HuH-7 (cell line): ENCODE measurements at regions not wholly inside any gene's neighbourhood (a gene's known extent, or its start where the extent isn't known, plus 50 kb on each side); places are given as distances from the start of the nearest gene placed in this dataset.

Source experiments
- DNase-seq: peaks from one replicate; pipeline ENCODE4 v3.0.0; 2011; ENCODE audit warnings: low spot score

DNA sequence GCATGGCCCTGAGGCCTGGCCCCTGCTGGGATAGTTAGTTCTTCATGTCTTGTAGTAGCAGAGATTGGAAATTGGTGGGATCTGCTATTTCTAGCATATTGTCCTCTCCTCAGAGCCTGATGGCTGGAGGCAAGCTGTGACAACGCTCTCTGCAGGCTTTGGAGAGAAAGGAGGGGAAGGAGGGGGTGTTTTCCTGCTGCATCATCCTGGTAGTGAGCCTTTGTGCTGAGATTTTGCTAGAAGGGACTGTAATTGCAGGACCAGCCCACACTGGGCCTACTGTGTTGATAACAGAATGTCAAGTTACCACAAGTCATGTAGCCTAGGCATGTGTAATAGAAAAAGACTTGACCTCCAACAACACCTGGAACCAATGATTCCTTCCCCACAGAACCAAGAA, 351.0 kb downstream of the SIPA1L2 start:
- no peak for DNase-seq

DNA sequence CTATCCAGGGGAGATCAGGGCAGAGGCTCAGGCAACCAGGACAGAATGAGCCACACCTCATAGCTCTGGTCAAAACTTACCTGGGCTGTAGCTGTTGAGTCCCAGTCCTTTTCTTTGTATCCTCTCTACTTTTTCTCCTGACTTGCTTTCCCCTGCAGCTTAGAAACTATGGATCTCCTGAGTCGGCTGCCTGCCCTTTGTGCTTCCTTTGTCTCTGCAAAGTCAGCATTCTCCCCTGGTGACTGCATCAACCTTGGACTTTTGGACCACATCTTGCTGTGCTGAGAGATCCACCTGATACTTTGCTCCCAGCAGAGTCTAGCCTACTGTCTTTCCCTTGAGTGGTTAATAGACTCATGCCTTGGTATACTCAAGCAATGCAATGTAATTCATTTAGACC, 353.3 kb downstream of the SIPA1L2 start:
- no peak for DNase-seq

DNA sequence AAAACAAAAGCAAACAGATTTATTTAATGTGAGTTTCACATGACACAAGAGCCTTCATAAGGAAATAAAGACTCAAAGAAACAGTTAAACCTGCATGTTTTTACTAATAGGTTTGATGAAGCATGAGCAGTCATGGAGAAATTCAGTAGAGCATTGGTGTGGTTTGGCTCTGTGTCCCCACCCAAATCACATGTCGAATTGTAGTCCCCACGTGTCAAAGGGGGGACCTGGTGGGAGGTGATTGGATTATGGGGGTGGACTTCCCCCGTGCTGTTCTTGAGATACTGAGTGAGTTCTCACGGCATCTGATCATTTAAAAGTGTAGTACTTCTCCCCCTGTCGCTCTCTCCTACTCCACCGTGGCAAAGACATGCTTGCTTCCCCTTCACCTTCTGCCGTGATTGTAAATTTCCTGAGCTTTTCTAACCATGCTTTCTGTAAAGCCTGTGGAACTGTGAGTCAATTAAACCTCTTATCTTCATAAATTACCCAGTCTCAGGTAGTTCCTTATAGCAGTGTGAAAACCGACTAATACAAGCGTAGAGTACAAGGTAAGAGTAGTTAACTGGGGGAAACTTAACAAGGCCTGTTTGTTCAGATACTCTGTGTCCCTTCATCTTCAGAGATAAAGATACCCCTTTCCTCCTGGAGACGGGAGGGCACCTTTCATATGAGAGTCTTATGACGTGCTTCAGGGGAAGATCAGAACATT, 354.8 kb downstream of the SIPA1L2 start:
- DNase-seq: no peak

DNA sequence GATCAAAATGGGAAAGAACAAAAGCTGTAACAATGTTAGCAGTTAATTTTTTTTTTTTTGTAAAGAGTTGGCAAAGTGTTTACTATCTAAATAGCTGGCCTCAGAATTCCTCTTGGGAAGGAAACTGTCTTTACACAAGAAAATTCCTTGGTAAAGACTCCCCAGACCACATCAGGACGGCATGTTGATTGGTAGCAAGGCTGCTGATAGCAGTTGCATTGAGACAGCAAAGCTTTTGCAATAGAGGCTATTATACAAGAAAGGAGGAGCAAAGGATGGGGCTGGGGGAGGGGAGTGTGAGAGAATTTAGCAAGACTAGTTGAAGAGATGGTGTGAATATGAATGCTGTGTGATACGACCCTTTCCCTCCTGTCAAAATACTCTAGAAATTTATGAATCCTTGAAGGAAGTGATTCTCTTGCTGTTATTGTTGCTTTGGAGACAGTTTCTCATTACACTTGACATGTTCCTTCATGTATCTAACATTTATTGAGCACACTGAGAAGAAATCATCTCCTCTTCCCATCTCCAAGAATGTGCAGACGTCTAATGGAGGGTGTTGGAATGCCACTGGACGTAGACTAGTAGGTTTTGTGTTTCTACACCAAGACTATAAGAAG, 355.6 kb downstream of the SIPA1L2 start:
- DNase-seq: no peak

DNA sequence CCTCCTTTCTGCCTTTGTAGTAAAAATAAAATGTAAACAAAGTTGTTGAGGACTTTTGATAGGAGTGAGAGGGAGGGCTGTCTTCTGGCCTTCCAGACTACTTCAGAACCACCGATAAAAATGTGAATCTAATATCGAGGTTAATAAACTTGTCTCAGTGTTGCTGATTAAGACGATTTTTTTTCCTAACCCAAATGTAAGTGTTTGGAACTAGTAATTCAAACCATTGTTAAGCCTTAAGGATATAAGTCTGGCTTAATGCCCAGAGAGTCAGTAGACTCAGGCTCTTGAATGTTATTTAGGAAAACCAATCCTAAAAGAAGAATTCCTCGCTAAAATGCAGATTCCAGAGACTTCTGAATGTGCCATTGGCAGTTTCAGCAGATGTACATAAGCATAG, 356.9 kb downstream of the SIPA1L2 start:
- no peak for DNase-seq

DNA sequence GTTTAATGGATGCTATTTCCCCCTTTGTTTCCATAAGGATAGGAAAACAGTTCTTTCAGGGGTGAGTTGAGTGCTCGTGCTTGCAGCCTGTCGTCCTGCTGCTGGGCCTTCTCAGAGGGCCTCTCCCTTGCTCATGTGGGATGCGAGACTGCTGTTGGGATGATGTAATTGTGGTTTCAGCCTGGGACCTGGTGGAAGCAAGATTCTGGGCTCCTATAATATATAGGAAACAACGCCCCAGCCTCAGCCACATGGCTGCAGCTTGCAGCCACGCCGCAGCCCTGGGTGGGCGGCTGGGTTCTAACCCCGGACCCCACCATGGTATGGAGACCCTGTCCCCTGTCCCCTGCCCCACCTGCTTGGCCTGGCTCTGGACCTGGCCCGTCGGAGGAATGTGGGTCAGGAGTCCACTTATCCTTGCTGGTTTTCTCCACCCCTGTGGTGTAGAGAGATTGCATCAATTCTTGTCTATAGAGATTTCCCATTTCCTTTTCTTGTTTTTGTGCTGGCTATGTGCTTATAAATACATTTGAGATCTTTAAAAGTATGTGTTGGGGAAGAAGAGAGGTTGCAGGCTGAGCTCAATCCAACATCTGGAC, 357.8 kb downstream of the SIPA1L2 start:
- no peak for DNase-seq

DNA sequence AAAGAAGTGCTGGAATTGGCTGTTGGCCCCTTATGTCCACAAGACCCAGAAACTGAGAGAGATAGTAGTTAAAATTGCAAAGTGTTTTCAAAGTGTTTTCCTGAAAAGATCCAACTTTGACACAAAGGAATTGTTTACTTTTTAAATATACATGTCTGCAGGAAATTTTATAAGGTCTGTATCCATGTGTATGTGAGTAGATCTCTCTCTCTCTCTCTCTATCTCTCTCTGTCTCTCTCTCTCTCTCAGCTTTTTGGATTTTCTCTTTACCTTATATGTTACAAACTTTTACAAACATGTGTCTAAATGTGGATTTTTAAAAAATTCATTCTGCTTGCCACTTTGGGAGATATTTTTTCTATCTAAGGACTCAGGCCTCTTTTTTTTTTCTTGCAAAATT, 358.6 kb downstream of the SIPA1L2 start:
- no peak for DNase-seq

- DNase-seq: no peak
These were observed 359.9 kb downstream of the SIPA1L2 start for GRCh38 chr1:232269988-232270387.

DNA sequence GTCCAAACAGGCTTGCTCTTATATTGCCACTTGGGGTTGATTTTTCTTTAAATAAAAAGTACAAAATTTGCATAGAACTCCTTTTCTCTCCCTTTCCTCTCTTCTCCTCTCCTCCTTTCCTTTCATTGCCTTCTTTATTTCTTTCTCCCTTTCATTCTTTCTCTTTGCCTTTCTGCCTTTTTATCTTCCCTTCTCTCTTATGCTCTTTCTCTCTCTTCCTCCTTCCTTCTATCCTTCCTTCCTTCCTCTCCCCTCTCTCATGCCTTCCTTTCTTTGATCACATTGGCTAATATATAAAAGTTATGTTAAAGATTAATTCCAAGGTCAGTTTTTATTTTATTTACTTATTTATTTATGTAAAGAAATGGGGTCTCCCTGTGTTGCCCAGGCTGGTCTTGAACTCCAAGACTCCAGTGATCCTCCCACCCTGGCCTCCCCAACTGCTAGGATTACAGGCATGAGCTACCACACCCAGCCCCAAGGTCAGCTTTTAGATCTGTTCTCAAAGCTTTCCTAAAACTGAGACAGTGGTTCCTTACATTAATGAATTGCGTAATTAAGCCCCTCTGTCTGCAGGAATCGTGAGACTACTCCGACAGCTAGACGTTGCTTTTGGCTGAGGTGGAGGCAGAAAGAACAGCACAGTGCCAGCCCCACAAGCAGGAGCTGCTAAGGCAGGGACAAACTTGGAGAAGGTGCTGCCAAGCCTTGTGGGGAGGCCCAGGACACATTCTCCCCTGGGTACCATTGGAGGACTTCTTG, 361.9 kb downstream of the SIPA1L2 start:
- DNase-seq: no peak

- DNase-seq: peak; percentile 17
These were observed 362.7 kb downstream of the SIPA1L2 start for GRCh38 chr1:232267092-232267836.

- no peak for DNase-seq
These were observed 366.5 kb downstream of the SIPA1L2 start for GRCh38 chr1:232263452-232263851.

DNA sequence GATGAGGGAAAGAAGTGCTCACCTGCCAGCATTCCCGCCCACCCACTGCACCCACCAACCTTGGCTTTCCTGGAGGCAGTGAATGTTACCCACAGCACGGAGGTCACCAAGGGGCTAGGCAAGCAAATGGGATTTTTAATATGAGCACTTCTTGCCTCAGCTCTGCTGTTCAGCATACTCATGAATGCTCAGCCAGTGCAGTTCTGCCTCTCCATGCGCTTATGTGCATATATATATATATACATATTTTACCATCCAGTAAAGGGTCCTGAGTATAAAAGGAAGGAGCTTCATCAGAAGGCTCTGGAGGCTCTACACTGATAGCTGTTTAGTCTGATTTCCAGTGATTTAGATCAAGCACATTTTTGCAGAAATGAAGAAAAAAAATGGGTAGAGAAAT, 366.9 kb downstream of the SIPA1L2 start:
- no peak for DNase-seq

- no peak for DNase-seq
These were observed 369.1 kb downstream of the SIPA1L2 start for GRCh38 chr1:232260861-232261260.

DNA sequence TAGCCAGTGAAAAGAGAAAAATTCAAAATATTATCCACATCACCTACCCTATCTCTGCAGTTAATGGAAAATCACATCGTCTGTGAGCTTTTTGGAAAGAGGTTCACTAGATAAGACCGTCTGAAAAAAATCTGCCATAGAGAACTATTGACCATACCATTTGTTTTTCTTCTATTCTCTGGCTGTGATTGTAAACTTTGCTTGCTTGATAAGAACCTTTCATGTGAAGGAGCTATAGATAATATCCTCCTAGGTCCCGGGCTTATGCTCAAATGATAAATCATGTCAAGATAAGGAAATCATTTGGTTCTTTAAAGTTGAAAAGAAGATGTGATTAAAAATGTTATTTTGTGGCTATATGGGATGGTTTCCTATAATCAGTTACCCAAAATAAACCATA, 369.9 kb downstream of the SIPA1L2 start:
- no peak for DNase-seq

GRCh38 chr1:232259333-232259732, 370.6 kb downstream of the SIPA1L2 start:
- DNase-seq: no peak

GRCh38 chr1:232252546-232253118, 377.3 kb downstream of the SIPA1L2 start:
- DNase-seq: no peak

DNA sequence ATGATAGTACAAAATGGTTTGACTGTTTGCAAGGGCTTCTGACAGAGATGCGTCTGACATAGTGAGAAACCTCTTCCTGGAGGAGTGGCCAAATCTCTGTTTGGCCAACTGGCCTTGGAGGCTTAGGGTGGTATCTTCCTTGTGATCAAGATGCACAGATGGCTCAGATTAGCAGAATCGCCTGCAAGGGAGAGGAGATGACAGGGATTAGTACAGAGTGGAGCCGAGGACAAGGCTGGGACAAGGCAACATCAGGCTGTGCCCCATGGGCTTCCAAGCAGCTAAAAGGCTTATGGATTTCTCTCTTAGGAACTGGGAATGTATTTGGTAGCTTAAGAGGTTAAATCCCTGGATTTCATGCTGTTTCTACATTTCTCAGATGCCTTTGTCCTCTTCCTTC, 379.1 kb downstream of the SIPA1L2 start:
- DNase-seq: no peak

DNA sequence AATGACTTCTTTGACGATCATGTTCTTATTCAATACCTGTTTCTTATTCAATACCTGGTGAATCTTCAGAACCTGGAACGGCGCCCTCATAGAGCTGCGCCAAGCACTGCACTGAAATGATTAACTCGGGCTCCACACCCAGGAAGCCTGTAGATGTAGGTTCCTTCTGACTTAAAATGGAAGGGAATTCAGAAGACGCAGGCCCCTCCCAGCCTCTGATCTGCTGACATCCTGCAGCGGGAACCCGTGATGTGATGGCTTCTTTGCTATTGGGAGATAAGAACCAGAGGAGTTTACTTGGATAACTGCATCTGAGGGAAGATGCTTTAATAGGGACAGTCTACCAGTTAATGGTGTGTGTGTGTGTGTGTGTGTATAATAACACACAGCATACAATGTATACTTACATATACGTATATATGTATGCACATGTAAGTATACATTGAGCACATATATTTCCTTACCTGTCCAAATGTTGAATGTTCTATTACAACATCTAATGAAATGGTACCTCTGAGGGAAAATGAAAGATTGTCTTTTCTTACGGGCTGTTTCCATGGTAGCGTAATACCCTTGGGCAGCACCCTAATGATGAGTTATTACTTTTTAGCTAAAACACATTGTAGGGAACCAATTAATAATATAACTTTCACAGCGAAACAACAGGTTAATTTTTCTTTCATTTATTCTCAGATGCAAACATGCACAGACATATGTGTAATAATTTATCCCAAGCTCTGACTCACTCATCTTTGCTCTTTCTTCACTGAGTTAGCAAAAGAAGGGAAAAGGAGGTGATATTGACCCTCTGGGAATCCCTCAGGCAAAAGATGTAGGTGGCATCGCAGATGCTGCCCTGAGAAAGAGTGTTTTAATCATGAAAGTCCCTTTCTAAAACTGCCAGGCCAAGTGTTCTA, 379.8 kb downstream of the SIPA1L2 start:
- DNase-seq: no peak

GRCh38 chr1:232249339-232249738, 380.6 kb downstream of the SIPA1L2 start:
- DNase-seq: no peak

DNA sequence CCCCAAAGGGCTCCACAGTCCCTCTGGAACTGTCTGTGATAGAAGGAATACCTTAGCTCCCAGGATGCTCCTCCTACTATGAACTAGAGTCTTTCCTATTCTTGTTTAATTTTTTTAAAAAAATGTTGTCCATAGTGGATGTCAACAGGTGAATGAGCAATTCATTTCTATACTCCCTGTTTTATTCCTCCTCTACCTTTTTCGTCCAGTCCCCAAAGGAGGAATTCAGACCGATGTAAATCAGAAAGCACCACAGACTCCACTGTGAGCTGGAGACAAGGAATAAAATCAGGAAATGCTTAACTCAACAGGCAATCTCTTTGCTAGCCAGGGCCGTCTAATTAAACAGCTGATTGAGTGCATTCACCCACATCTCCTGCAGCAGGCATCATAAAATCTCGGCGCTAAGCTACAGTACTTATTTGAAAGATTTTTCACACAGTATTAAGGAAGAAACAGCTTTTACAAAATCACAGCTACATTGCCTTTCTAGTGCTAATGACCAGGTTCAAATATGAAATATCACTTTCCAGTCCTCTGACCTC, 381.6 kb downstream of the SIPA1L2 start:
- no peak for DNase-seq
